Muscle layer of duodenum (tissue), 2 donors: ENCODE measurements at regions not wholly inside any gene's neighbourhood (a gene's known extent, or its start where the extent isn't known, plus 50 kb on each side); places are given as distances from the start of the nearest gene placed in this dataset.

Experiments used
- H3K27ac ChIP-seq: one replicate; pipeline ENCODE4 v1.7.0; 2013; ENCODE audit warnings: mild to moderate bottlenecking, low read length
- H3K27me3 ChIP-seq: one replicate; pipeline ENCODE4 v1.7.0; 2013; ENCODE audit warnings: low read depth, mild to moderate bottlenecking, control low read depth, low read length
- H3K36me3 ChIP-seq, 2 donors: one replicate each; pipeline ENCODE4 v1.7.0; 2013; ENCODE audit warnings: low read length in 2 of 2, control low read depth in 1 of 2, mild to moderate bottlenecking in 1 of 2; ENCODE audit not compliant: insufficient read depth in 2 of 2, control insufficient read depth in 1 of 2
- H3K4me1 ChIP-seq, 2 donors: one replicate each; pipeline ENCODE4 v1.7.0; 2013; ENCODE audit warnings: low read length in 2 of 2, mild to moderate bottlenecking in 2 of 2, control low read depth in 1 of 2, moderate library complexity in 1 of 2; ENCODE audit not compliant: insufficient read depth in 2 of 2, control insufficient read depth in 1 of 2
- H3K4me3 ChIP-seq, 2 donors: one replicate each; pipeline ENCODE4 v1.7.0; 2013; ENCODE audit warnings: low read length in 2 of 2, low read depth in 1 of 2, mild to moderate bottlenecking in 1 of 2
- H3K9me3 ChIP-seq, 2 donors: one replicate each; pipeline ENCODE4 v1.7.0; 2013; ENCODE audit warnings: low read length in 2 of 2, control low read depth in 1 of 2, mild to moderate bottlenecking in 1 of 2; ENCODE audit not compliant: control insufficient read depth in 1 of 2
- donor health status: healthy.

GRCh38 chr2:129301431-129301913, 678.0 kb upstream of the RAB6C start:
- Histone ChIP-seq H3K27me3 (no peaks in the 10 kb centered on the region), H3K27ac (no peak overlapping the region), H3K36me3 (no peaks in the 10 kb centered on the region), H3K9me3 (peaks cover 0 to 4% of the 10 kb centered on the region in 2 donors), H3K4me1 (peaks cover 0 to 34% of the 10 kb centered on the region in 2 donors), H3K4me3 (no peak overlapping the region)

- Histone ChIP-seq H3K4me3 (no peak overlapping the region), H3K36me3 (no peaks in the 10 kb centered on the region), H3K27me3 (no peaks in the 10 kb centered on the region), H3K27ac (no peak overlapping the region), H3K9me3 (peaks cover 0 to 4% of the 10 kb centered on the region in 2 donors), H3K4me1 (peaks cover 0 to 29% of the 10 kb centered on the region in 2 donors)
Measured at GRCh38 chr2:129302106-129302505, 677.4 kb upstream of the RAB6C start.

DNA sequence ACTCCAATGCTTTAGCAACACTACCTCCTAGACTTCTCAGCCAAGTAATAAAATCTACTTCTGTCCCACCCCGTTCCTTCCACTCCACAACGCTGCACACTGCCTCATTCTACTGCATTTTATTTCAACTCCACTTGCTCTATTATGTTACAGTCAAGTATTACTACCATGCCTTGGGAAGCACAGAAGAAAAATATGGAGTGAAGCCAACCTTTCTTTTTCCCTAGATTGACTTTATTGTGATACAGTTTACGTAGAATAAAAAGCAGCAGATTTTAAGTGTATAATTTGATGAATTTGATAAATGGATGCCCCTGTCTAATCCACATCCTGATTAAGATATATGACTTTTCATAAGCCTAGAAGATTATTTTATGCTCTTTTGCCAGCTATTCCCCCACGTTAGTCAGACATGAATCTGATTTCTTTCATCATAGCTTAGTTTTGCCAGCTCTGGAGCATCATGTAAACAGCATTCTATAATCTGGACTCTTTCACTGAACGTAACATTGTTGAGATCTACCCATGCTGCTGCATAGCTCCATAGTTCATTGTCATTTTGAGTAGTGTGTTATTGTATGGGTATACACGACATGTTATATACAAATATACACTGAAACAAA, 676.8 kb upstream of the RAB6C start:
- peaks cover 0 to 24% of the 10 kb centered on the region in 2 donors for H3K4me1 ChIP-seq
- no peaks in the 10 kb centered on the region for H3K27me3 ChIP-seq

GRCh38 chr2:129314120-129314519, 665.3 kb upstream of the RAB6C start:
- Histone ChIP-seq H3K27ac (no peak overlapping the region), H3K4me1 (no peaks in the 10 kb centered on the region)

More for the DNA sequence above, 676.8 kb upstream of the RAB6C start:
- Histone ChIP-seq H3K4me3 (no peak overlapping the region), H3K36me3 (no peaks in the 10 kb centered on the region), H3K9me3 (peaks cover 0 to 4% of the 10 kb centered on the region in 2 donors), H3K27ac (no peak overlapping the region)

DNA sequence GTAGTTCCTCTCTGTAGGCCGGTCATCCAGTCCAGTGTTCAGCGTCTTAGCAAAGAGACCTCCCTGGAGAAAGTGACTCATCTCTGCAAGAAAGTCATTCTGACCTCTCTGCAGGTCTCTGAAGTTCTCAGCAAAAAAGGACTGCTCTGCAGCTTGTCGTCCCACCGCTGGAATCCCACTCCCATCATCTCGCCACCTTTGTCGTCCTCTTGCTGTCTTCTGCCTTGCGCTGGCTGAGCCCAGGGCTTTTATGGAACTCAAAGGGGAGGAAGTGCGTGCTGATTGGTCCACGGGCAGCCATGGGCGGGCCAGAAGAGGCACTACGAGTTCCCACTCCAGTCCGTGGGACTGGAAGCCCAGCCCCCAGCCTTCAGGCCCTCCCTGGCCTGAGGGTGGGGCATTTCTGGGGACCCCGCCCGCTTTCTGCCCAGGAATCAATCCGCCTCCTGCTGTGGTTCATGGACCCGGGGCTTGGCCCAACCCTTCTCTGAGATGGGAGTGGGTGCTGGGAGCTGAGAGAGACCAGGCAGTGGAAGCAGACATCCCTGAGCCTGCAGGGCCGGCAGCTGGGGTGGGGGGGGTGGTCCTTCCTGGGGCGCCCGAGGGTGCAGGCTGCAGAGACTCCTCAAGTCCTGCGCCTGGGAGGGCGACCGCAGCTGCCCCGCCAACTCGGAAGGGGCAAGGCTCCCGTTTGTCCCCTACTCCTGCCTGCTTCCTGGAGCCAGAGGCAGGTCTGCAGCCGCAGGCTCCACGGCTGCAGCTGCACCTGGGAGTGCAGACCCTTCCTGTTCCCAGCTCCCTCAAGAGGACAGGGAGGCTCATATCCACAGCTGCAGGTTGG, 660.7 kb upstream of the RAB6C start:
- H3K27ac ChIP-seq: no peak overlapping the region
- no peaks in the 10 kb centered on the region for H3K4me1 ChIP-seq

More at GRCh38 chr2:129314120-129314519, 665.3 kb upstream of the RAB6C start:
- H3K27me3 ChIP-seq: no peaks in the 10 kb centered on the region
- H3K36me3 ChIP-seq: no peaks in the 10 kb centered on the region
- no peak overlapping the region for H3K4me3 ChIP-seq
- no peaks in the 10 kb centered on the region for H3K9me3 ChIP-seq

DNA sequence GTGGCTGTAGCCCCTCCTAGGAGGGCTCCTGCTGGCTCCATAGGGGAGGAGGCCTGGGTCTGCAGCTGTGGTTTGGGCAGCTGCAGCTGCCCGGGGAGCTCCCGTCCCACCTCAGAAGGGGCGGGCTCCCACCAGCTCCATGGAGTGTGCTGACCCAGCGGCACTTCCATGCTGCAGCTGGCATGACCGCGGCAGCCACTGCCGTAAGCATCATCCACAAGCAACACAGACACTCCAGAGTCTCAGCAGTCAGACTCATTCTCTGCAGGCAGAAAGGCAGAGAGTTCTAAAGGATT, 660.1 kb upstream of the RAB6C start:
- Histone ChIP-seq H3K27me3 (no peaks in the 10 kb centered on the region), H3K4me3 (no peak overlapping the region), H3K9me3 (no peaks in the 10 kb centered on the region), H3K27ac (no peak overlapping the region), H3K4me1 (no peaks in the 10 kb centered on the region), H3K36me3 (no peaks in the 10 kb centered on the region)

More for the DNA sequence above, 660.7 kb upstream of the RAB6C start:
- Histone ChIP-seq H3K9me3 (no peaks in the 10 kb centered on the region), H3K27me3 (no peaks in the 10 kb centered on the region), H3K36me3 (no peaks in the 10 kb centered on the region), H3K4me3 (no peak overlapping the region)

DNA sequence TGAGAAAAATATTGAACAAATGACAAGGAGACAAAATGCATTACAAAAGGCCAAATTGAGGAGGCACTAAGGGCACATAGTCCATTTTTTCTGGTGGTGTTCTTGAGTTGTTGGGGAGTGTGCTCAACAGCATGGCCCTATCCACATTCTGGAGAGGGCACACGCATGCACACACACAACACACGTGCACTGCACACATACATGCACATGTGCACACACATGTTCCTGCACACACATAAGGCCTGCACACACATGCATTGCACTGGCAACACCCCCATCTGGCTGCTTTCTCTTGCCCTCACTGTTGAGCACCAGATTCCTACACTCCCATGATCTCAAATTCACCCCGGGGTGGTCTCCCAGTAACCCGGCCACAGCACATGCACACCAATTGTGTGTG, 659.2 kb upstream of the RAB6C start:
- Histone ChIP-seq H3K4me1 (no peaks in the 10 kb centered on the region), H3K4me3 (no peak overlapping the region), H3K9me3 (no peaks in the 10 kb centered on the region), H3K27me3 (no peaks in the 10 kb centered on the region), H3K27ac (no peak overlapping the region), H3K36me3 (no peaks in the 10 kb centered on the region)

DNA sequence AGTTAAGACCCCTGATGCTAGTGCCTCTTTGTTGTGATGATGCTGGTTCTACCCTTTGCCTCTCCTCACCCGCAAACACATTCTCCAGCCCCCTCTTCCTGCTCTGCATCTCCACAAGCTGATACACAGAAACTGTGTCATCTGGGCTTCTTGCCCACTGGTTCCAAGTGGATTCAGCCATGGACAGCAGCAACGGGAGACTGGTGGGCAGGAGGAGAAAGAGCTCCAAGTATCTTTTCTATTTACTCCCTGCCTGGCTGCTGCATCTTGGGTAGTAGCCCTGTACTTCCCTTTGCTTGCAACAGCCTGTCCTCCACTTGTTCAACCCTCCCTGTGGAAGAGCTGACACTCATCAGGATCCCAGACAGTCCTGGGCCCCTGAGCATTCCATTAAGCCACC, 655.1 kb upstream of the RAB6C start:
- Histone ChIP-seq H3K27me3 (no peaks in the 10 kb centered on the region), H3K4me1 (no peaks in the 10 kb centered on the region), H3K36me3 (no peaks in the 10 kb centered on the region), H3K27ac (no peak overlapping the region), H3K9me3 (no peaks in the 10 kb centered on the region), H3K4me3 (no peak overlapping the region)

DNA sequence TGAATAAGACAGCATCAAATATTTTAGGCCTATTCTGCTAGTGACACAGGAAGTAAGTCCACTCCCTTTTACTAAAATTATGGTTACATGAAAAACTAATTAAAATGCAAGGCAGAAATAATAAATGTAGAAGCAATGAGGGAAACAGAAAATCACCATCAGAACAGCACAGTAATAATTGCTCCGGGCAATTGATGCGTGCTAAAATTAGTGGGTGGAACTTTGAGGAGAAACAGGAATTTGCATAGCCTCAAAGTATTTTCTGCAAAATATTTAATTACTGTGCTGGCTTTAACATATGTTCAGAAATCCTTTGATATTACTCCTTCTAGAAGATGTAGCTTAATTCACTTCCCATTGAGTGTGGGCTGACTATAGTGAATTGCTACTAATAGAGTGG, 654.3 kb upstream of the RAB6C start:
- Histone ChIP-seq H3K4me3 (no peak overlapping the region), H3K9me3 (no peaks in the 10 kb centered on the region)

DNA sequence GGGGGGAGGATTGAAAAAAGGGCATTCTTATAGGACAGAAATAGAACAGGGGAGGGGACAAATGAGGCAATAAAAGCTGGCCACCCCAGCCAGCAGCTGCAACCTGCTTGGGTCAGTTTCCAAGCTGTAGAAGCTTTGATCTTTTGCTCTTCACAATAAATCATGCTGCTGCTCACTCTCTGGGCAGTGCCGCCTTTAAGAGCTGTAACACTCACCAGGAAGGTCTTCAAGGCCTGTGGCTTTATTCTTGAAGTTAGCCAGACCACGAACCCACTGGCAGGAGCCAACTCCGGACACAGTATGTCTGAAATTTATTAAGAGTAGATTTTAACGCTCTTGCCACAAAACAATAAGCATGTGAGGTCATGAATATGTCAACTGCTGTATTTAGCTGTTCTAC, 649.9 kb upstream of the RAB6C start:
- Histone ChIP-seq H3K27ac (no peak overlapping the region), H3K9me3 (no peaks in the 10 kb centered on the region), H3K4me1 (no peaks in the 10 kb centered on the region), H3K36me3 (no peaks in the 10 kb centered on the region), H3K27me3 (no peaks in the 10 kb centered on the region), H3K4me3 (no peak overlapping the region)

More for the DNA sequence above, 654.3 kb upstream of the RAB6C start:
- no peaks in the 10 kb centered on the region for H3K36me3 ChIP-seq
- H3K27ac ChIP-seq: no peak overlapping the region
- H3K27me3 ChIP-seq: no peaks in the 10 kb centered on the region
- H3K4me1 ChIP-seq: no peaks in the 10 kb centered on the region

DNA sequence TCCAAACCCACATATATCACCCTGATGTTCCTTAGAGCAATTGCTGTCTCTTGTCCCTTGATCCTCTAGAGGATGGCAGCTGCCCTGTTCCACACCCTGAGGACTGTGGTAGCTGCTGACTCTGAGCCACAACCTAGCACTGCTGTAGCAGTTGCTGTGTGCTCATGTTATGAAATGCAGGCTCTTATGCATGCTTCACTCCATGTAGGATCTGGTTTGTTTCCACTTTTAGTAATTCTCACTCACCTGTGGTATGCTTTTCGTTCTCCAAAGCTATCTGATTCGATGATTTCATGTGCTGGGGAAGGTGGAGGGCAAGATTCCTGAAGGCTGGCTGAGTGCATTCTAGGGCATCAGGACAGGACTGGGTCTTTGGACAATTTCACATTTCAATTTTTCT, 649.0 kb upstream of the RAB6C start:
- no peak overlapping the region for H3K4me3 ChIP-seq
- H3K36me3 ChIP-seq: no peaks in the 10 kb centered on the region
- H3K9me3 ChIP-seq: no peaks in the 10 kb centered on the region
- no peaks in the 10 kb centered on the region for H3K4me1 ChIP-seq
- no peaks in the 10 kb centered on the region for H3K27me3 ChIP-seq
- H3K27ac ChIP-seq: no peak overlapping the region
